NK-92 treated with Interleukin-12 subunit alpha and Interleukin-12 subunit beta, amount 100 ng/mL, for 24 hours (cell line): ENCODE measurements at regions not wholly inside any gene's neighbourhood (a gene's known extent, or its start where the extent isn't known, plus 50 kb on each side); places are given as distances from the start of the nearest gene placed in this dataset.
"Not testable (repeated sequence)": the region's sequence is repeated elsewhere in the genome, so short reads cannot be mapped to it uniquely, and the experiment has no call there.

ENCODE experiments used
- DNase-seq: peaks from one replicate; lab custom pipeline; 2025; lab: John Stamatoyannopoulos, UW

DNA sequence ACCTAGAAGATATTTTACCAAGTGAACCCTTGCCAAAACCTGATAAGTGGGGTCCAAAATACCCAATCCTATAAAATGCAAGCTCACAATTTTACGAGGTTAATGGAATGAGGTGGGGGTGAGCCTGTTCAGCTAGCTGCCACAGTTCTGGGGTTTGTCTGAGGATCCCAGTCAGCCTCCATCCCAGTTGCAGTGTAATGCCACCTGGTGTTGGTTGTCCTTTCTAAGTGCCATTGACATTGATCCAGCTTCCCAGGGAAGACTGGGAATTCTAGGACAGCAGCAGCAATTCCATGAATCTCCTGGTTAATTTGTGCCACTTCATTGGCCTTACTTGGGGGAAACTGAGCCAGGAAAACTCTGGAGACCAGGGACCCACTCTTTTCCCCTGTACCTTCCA is 298.3 kb downstream of the RWDD3 start:
- no peak for DNase-seq

DNA sequence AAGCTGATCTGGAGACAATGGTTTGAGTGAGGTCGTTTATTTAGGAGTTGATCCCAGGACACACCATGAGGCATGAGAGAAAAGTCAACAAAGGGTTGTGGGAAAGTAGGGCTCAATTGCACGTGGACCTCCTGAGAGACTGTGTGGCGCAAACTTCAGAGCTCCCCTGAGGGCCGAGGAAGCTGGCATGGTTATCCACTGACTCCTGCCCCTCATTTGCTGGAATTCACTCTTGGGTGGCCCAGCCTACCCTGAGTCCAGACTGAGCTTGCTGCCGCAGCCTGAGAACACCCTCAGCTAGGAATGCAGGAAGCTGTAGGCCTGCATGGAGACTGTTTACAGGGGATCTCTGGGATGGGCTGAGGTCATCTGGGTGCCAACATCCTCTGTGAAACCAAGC is 301.0 kb downstream of the RWDD3 start:
- no peak for DNase-seq

DNA sequence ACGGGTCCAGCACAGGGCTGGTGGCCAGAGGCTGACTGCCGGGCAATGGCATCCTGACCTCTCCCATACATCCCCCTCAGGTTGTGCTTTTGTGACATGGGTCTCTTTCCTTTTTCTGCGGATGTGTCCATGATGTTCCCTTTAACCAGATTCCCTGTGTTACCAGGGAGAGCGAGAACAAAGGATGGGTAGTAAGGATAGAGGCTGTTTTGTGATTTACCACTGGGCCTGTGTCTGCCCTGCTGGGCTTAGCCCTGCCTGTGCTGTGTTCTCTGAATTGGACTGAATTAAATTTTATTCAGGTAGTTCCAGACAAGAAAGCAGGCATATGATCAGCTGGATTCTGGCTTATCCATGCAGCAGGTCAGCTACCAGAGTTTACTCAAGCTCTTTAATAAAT is 301.6 kb downstream of the RWDD3 start:
- no peak for DNase-seq

DNA sequence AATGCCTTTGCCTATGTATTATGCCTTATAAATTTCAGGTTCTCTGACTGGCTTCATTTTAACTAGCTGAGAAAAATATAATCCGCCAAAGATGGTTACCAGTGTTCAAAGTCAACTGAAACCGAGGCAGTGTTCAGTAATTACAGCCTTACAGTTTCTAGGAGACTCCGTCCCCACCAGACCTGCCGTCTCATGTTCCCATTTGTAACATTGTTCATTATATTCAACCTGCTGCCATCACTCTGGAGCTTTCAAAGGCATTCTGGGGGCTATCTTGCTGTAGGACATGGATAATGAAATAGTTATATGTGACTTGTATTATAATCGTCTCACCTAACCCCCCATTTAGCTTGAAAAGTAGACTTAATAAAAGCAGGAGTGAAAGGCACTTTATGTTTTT is 302.5 kb downstream of the RWDD3 start:
- no peak for DNase-seq

DNA sequence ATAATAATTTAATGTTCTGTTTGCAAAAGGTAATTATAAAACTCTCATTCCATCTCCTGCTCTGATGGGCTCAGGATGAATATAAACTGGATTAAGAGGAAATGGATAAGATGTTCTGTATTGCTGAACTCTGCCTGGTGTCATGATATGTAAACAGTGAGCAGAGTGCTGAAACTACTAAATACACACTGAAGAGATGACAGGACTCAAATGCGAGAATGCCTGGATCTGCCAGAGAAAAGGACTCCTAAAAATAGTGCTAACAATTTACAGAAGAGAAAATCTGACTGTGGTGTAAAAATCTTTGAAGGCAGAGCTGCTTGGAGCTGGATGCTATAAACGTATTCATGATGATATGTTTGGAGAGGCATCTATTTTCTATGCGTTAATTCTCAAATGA is 303.2 kb downstream of the RWDD3 start:
- no peak for DNase-seq

DNA sequence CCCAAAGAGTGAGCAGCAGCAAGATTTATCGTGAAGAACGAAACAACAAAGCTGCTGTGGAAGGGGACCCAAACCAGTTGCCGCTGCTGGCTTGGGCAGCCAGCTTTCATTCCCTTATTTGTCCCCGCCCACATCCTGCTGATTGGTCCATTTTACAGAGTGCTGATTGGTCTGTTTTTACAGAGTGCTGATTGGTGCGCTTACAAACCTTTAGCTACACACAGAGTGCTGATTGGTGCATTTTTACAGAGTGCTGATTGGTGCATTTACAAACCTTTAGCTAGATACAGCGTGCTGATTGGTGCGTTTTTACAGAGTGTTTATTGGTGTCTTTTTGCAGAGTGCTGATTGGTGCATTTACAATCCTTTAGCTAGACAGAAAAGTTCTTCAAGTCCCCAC is 304.2 kb downstream of the RWDD3 start:
- DNase-seq, result not testable (repeated sequence)

DNA sequence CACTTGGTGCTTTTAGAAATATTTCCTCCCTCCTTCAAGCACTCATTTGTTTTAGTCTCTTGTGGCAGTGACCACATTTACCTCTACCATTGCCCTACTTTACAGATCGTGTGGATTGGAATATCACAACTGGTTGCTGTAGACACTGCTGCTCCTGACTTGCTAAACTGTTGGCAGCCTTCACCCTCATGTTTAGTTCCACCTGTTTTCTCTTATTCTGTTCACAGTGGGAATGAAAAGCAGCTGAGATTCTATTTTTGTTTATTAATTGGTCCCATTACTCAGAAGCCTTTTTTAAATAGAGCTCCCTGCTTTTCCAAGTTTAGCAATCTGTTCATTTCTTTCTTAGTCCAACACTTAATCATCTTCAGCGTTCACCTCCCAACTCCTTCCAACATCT is 308.9 kb downstream of the RWDD3 start:
- DNase-seq, result no peak

DNA sequence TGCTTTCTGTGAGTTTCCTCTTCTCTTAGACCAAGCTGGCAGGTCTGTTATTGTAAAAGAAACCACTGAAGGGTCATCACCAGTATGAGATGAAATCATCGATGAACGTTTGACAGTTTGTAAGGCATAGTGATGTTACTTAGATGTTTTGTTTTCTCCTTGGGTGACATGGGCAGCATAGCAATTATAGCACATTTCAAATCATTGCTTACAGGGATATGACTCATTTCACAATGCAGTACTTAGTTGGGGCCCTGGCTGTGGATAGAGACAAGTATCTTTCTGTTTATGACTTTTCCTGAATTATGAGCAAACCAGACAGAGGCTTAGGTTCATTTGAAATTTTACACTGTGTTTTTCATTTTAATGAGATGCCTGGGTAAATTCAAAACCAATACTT is 313.0 kb downstream of the RWDD3 start:
- DNase-seq, result no peak

DNA sequence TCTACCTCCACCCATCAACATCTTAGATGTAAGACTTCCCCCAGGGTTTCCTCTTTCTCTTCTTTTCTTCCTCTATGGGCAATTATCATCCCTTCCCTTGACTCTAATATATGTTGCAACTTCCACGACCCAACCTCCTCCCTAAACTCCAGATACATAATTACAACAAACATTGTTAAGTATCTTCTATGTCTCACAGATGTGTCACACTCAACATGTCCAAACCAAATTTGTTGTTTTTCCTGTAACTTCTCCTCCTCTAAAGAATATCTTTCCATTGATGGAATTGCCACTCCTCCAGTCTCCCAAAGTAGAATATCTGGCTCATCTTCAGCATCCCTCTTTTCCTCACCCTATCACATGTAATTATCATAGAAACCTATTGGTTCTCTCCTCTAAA is 314.2 kb downstream of the RWDD3 start:
- no peak for DNase-seq

DNA sequence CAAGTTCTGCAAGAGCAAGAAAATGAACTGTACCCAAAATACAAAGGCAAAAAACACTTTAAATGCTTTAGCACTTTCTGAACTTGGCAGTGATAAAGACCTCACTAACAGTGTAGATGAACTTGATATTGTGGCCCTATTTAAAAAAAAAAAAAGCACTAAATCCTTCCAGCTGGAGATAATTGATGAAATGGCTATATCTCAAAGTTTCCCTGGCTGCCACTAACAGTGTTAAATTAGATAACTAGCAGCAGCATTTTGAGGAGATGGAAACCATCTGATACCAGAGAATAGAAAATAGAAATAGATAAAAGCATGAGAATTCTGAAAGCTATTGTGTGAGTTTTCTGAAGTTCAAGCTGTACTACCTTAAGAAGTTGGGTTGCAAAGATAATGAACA is 317.2 kb downstream of the RWDD3 start:
- no peak for DNase-seq

DNA sequence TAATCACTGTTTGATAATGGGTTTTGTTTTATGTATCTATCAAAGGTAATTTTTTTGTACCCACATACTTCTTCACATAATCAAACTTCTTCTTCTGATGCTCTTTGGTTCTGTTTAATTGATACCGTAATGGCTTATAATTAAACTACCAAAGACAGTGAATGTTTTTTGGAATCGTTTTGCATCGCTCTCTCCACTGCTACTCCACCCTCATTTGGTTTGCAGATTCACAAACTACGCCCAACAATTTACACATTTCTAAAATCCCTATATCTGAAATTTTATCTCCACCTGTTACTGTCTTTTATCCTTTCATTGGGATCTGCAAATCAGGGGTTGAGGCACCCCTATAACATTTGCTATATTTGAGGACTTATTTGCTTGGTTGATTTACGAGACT is 319.6 kb downstream of the RWDD3 start:
- no peak for DNase-seq

DNA sequence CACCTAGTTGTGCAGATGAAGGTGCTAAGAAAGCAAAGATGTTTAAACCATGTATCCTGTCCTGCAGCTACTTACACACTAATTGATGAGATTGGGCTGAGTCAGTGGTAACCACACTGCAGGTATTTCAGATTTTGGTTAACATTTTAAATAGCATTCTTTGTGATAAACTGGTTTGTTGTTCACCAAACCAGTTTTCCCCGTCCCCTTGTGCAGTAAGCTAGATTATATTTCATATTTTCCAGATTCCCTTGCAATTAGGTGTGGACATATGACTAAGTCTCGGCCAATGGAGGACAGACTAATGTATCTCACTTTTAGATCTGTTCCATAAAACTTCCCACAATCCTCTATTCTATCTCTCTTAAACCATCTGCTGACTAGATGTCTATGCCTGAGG is 320.4 kb downstream of the RWDD3 start:
- DNase-seq, result no peak

DNA sequence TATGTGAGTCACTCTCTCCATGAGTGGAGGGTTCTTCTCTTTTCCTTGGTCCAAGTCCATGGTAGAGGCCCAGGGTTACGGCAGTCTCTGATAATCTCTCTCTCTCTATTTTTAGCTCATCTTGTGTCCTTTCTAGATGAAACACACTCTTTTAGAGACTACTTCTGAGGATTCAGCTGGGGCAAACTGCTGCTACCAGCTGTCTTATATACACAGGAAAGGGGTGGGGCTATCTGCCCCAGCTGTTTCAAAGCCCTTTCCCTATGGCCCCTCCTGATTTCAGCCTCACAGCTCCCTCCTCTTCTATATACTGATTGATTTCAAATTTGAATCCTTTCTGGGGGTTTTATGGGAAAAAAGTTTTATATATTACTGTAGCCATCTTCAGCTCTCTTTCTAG is 324.8 kb downstream of the RWDD3 start:
- no peak for DNase-seq

DNA sequence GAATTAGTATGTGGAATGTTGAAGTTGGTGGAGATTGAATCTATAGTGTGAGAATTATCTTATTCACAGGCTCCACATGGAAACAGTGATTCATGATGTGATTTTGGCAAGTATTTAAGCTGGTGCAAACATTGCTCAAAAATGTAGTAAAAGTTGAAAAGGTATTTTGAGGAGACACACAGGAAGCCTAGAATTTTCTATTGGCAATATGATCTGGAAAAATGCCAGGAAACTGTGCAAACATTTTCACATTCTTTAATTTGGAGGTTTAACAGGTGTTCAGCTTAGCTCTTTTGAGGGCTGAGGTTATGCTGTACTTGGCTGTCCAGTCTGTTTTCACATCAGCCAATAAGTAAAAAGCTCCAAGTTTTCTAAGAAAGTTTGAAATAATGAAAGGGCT is 327.3 kb downstream of the RWDD3 start:
- no peak for DNase-seq

DNA sequence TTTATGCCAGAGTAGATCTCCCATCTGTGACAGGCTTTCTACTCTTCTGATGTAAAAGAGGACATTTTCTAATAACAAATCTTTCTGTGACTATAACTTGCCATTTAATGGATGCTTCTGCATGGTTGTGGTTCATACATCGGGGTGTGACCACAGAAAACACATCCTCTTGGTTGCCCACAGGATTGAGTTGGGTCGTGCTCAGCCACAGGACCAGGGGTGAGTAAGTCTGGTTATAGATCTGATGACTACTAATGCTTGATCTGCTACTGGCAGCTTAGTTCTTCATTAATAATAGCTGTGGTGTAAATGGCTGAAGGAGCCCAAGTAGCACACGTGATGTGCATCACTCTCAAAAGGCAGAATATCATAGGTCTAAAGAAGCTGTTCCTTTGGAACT is 328.2 kb downstream of the RWDD3 start:
- no peak for DNase-seq

DNA sequence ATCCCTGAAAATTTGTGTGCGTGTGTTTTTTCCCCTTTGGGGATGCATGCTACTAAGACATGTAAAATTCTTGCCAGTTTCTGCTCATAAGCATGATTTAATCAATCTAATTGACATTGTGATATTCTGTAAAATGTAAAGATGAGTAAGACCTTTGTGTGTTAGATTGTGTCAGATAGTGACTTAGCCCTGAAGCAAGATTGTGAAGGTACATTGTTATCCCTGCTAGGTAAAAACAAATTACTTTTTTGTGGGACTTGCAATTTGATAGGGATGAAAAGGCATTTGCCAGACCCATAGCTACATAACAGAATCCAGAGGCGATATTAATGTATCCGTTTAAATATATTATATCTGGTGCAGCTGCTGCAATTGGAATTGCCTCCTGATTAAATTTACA is 338.0 kb downstream of the RWDD3 start:
- no peak for DNase-seq

DNA sequence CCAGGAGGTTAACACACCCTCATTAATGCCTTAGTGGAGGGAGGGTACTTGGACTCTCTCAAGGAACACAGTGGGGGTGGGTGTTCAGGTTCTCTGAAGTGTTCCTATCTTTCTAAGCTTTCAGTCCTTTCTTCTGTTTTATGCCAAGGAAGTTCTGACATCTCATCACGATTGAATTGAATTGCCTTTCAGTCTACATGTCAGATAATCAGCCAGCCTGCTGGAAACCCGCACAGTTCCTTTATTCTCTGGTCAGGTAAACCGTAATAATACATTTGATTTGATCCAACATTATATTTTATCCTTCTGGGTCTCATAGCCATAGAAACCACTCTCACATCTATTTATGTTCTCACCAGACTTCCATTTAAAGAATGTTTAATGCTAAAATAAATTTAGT is 339.0 kb downstream of the RWDD3 start:
- no peak for DNase-seq

DNA sequence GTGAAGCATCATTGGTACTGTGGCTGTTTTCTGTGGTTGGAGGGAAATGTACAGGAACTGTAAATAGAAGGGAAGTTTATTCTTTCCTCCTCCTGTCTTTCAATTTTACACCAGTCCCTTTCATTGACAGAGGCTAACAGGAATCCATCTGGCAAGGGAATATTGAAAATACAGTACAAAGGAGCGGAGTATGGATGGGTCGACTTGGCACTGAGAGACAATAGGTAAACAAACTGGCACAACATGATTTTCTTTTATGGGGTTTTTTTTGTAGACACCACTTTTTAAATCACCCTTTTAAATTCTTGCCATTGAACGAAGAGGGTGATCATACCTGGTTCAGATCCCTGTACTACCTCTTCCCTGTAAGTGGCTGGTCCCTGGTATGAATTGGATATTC is 341.3 kb downstream of the RWDD3 start:
- DNase-seq, result no peak

DNA sequence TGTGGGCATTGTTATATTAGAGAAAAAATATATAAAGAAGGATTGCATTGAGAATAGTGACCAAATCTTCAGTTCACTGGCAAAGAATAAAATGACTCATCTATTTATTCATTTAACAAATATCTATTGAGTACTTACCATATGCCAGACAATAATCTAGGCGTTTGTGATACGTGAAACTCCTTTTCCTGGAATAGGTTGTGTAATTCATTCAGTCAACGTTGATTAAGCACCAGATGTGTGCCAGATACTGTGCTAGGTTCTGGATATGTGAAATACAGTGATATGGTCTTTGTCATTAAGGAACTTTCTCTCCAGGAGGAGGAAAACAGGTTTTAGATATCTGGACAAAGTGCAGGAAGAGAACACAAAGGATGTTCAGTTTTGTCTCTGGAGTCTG is 344.5 kb downstream of the RWDD3 start:
- no peak for DNase-seq

DNA sequence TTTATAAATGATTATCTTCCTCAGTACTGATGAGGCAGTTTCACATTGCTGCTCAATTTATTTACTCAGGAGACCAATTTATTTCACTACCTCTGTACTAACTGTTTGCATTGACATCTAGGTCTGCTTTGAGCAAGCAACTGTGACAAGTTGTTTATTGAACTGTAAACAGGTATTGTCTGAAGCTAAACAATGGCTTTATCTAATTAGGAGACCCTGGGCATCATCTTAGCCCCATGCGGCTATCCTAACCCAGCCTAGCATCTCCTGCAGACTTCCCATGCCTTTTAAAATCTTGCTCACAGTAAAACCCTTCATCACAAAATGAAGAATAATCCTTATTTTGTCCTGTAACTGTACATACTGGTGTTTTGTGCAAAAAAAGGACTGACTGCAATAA is 348.2 kb downstream of the RWDD3 start:
- DNase-seq, result no peak

DNA sequence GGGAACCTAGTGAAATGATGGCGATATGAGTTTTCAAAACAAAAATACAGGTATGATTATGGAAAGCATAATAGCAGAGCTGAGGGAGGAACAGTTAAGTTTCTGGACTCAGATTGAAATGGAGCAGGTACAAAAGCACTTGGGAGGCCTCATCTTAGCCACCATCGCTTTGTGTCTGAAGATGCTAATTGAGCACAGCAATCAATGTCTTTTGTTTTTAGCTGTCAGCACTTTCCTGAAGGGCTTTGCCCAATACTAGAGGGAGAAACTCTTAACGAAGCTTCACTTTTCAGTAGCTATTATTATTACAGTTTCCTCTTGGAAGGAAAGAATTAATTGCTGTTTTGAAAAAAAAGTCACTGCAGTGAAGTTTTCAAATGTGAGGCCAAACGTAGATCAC is 348.7 kb downstream of the RWDD3 start:
- DNase-seq, result no peak

DNA sequence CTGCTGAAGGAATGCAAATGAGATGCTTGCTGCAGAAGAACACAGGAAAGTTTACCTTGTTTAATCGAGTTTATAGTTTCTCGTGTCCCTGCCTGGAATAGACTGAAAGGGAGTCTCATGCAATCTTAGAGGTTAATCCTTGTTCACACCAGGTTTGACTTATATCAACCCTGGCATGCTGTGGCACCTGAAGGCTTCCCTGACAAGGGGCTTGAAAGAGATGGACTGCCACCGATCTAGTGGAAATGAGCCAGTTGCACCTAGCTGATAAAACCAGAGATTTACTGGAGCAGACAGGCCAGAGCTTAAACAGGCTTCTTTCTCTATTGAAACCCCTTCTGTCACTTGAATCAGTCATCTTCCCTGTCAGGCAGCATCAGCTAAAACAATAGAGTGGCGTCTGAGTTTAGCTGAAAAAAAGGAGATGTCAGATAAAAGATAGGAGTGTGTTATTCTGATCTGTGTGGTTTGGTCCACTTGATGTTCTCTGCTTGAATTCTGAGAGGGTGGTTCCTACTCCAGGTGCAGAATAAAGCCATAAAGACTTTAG is 349.7 kb downstream of the RWDD3 start:
- DNase-seq, result no peak

DNA sequence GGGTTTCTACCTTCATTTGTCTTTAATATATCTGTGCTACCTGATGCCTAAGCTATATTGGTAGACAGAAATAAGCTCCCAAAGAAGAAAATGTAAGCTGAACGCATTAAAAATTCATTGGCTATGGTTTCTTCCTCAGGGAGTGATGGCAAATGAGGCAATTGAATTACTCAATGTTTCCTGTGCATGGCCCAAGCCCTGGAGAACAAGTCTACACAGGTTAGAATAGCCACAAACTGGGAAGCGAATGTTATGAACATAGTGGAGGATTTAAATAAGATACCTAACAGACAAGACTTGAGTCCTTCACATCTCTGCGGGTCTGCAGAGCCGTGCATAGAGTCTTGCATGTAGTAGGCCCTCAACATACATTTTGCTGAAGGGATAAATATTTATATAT is 350.3 kb downstream of the RWDD3 start:
- no peak for DNase-seq

DNA sequence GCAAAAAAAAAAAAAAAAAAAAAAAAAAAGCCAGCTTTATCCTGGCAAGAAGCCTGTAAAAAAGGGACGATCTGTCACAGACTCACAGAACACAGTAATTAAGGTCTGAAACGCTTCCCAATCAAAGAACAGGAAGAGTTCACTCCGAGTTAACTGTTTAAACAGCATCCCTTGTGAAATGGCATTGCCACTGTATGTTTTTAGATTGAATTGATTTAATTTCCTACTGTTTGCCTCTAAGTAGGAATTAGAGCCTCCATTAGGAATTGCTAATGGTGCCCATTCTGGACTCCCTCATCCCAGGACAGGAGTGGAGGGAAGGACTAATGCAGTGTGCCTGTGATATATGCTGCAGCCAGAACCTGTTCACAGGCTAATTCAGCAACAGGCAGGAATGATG is 370.8 kb downstream of the RWDD3 start:
- DNase-seq, result no peak

DNA sequence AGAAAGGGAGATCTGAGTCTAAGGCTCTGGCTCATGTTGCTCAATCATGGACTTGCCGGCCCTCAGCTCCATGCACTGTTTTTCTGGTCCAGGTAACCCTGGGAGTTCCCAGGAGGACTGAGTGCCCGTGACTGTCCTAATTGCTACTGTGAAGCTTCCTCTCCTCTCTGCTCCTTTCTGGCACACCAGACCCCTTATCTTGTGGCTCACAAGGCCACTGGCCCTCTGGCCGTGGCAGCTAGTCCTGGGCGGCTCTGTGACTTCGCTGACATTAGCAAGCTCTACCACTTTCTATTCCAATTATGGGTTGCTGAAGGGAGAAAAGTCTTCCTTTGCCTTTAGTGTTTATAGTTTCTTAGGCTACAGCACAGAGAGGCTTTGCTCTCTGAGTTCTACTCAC is 380.2 kb downstream of the RWDD3 start:
- DNase-seq, result no peak
